ENCODE measurements at regions not wholly inside any gene's neighbourhood (a gene's known extent, or its start where the extent isn't known, plus 50 kb on each side); places are given as distances from the start of the nearest gene placed in this dataset.

GRCh38 chr1:172838680-172839313 is 179.9 kb downstream of the FASLG start:
- TF ChIP-seq, protein P1, sequence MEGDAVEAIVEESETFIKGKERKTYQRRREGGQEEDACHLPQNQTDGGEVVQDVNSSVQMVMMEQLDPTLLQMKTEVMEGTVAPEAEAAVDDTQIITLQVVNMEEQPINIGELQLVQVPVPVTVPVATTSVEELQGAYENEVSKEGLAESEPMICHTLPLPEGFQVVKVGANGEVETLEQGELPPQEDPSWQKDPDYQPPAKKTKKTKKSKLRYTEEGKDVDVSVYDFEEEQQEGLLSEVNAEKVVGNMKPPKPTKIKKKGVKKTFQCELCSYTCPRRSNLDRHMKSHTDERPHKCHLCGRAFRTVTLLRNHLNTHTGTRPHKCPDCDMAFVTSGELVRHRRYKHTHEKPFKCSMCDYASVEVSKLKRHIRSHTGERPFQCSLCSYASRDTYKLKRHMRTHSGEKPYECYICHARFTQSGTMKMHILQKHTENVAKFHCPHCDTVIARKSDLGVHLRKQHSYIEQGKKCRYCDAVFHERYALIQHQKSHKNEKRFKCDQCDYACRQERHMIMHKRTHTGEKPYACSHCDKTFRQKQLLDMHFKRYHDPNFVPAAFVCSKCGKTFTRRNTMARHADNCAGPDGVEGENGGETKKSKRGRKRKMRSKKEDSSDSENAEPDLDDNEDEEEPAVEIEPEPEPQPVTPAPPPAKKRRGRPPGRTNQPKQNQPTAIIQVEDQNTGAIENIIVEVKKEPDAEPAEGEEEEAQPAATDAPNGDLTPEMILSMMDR (conservative IDR thresholded peaks at IDR 0.05) = no peak
- no peak for TF ChIP-seq ZFX (IDR thresholded peaks at IDR 0.05)
